ENCODE measurements at regions not wholly inside any gene's neighbourhood (a gene's known extent, or its start where the extent isn't known, plus 50 kb on each side); places are given as distances from the start of the nearest gene placed in this dataset.

- Mint-ChIP-seq H3K27ac (no peak overlapping the region), H3K27me3 (peaks cover 9% of the 10 kb centered on the region)
Measured at GRCh38 chr16:86432048-86432447, 78.3 kb upstream of the FOXF1 start.

GRCh38 chr16:86432691-86433090 is 77.6 kb upstream of the FOXF1 start:
- Mint-ChIP-seq H3K4me1 (no peaks in the 10 kb centered on the region), H3K27ac (no peak overlapping the region), H3K9me3 (no peaks in the 10 kb centered on the region), H3K4me3 (no peak overlapping the region), H3K27me3 (peaks cover 9% of the 10 kb centered on the region)
- ATAC-seq (no peak), DNase-seq (no peak)

More at GRCh38 chr16:86432048-86432447, 78.3 kb upstream of the FOXF1 start:
- Mint-ChIP-seq H3K9me3 (no peaks in the 10 kb centered on the region), H3K4me1 (no peaks in the 10 kb centered on the region), H3K4me3 (no peak overlapping the region)
- ATAC-seq (no peak), DNase-seq (no peak)

GRCh38 chr16:86436466-86437185 is 73.7 kb upstream of the FOXF1 start:
- Mint-ChIP-seq H3K9me3 (no peaks in the 10 kb centered on the region), H3K27me3 (peaks cover 9% of the 10 kb centered on the region), H3K4me1 (no peaks in the 10 kb centered on the region), H3K4me3 (no peak overlapping the region), H3K27ac (no peak overlapping the region)
- no peak for ATAC-seq
- DNase-seq: no peak

GRCh38 chr16:86437348-86437747 is 73.0 kb upstream of the FOXF1 start:
- Mint-ChIP-seq H3K27me3 (peaks cover 9% of the 10 kb centered on the region), H3K4me3 (no peak overlapping the region), H3K4me1 (no peaks in the 10 kb centered on the region), H3K9me3 (no peaks in the 10 kb centered on the region), H3K27ac (no peak overlapping the region)
- ATAC-seq (no peak), DNase-seq (no peak)

GRCh38 chr16:86442703-86443102 is 67.6 kb upstream of the FOXF1 start:
- Mint-ChIP-seq H3K4me3 (no peak overlapping the region), H3K27me3 (peaks cover 12% of the 10 kb centered on the region), H3K4me1 (no peaks in the 10 kb centered on the region), H3K27ac (no peak overlapping the region), H3K9me3 (no peaks in the 10 kb centered on the region)
- no peak for DNase-seq
- no peak for ATAC-seq

- peaks cover 12% of the 10 kb centered on the region for H3K27me3 Mint-ChIP-seq
- no peaks in the 10 kb centered on the region for H3K4me1 Mint-ChIP-seq
- H3K9me3 Mint-ChIP-seq: no peaks in the 10 kb centered on the region
- DNase-seq (no peak), ATAC-seq (no peak)
- H3K4me3 Mint-ChIP-seq: no peak overlapping the region
- no peak overlapping the region for H3K27ac Mint-ChIP-seq
Measured at GRCh38 chr16:86443508-86444147, 66.7 kb upstream of the FOXF1 start.

- Mint-ChIP-seq H3K9me3 (no peaks in the 10 kb centered on the region), H3K4me3 (peak overlapping the region in 1 of 2 donors; percentile 7), H3K27ac (no peak overlapping the region), H3K27me3 (peaks cover 13% of the 10 kb centered on the region), H3K4me1 (peaks cover 1% of the 10 kb centered on the region)
- DNase-seq: no peak
- no peak for ATAC-seq
Measured at GRCh38 chr16:86444261-86444660, 66.1 kb upstream of the FOXF1 start.

GRCh38 chr16:86444661-86445060 is 65.7 kb upstream of the FOXF1 start:
- Mint-ChIP-seq H3K4me3 (no peak overlapping the region), H3K9me3 (no peaks in the 10 kb centered on the region), H3K4me1 (peaks cover 5% of the 10 kb centered on the region), H3K27ac (no peak overlapping the region), H3K27me3 (peaks cover 17% of the 10 kb centered on the region)
- ATAC-seq (no peak), DNase-seq (no peak)

- ATAC-seq (no peak), DNase-seq (no peak)
- no peak overlapping the region for H3K4me3 Mint-ChIP-seq
- H3K27me3 Mint-ChIP-seq: peaks cover 26% of the 10 kb centered on the region
- no peak overlapping the region for H3K27ac Mint-ChIP-seq
- peaks cover 8% of the 10 kb centered on the region for H3K4me1 Mint-ChIP-seq
- peaks cover 0 to 8% of the 10 kb centered on the region in 2 donors for H3K9me3 Mint-ChIP-seq
Measured at GRCh38 chr16:86446279-86446678, 64.0 kb upstream of the FOXF1 start.

- ATAC-seq (no peak), DNase-seq (no peak)
Measured at GRCh38 chr16:86447228-86447627, 63.1 kb upstream of the FOXF1 start.

GRCh38 chr16:86448306-86448890 is 61.9 kb upstream of the FOXF1 start:
- Mint-ChIP-seq H3K27ac (no peak overlapping the region), H3K27me3 (peaks cover 26% of the 10 kb centered on the region), H3K9me3 (peaks cover 0 to 9% of the 10 kb centered on the region in 2 donors), H3K4me1 (peaks cover 8% of the 10 kb centered on the region), H3K4me3 (no peak overlapping the region)
- DNase-seq (no peak), ATAC-seq (no peak)

More at GRCh38 chr16:86447228-86447627, 63.1 kb upstream of the FOXF1 start:
- Mint-ChIP-seq H3K9me3 (peaks cover 0 to 9% of the 10 kb centered on the region in 2 donors), H3K4me1 (peaks cover 8% of the 10 kb centered on the region), H3K27ac (no peak overlapping the region), H3K4me3 (no peak overlapping the region), H3K27me3 (peaks cover 26% of the 10 kb centered on the region)

- no peak overlapping the region for H3K4me3 Mint-ChIP-seq
- ATAC-seq (no peak), DNase-seq (no peak)
- H3K9me3 Mint-ChIP-seq: peaks cover 0 to 9% of the 10 kb centered on the region in 2 donors
- peaks cover 8% of the 10 kb centered on the region for H3K4me1 Mint-ChIP-seq
- no peak overlapping the region for H3K27ac Mint-ChIP-seq
- H3K27me3 Mint-ChIP-seq: peaks cover 26% of the 10 kb centered on the region
Measured at GRCh38 chr16:86449446-86450095, 60.8 kb upstream of the FOXF1 start.

- Mint-ChIP-seq H3K27ac (peak overlapping the region in 1 of 2 donors; percentile 20), H3K27me3 (peaks cover 26% of the 10 kb centered on the region), H3K9me3 (peaks cover 0 to 9% of the 10 kb centered on the region in 2 donors), H3K4me3 (no peak overlapping the region), H3K4me1 (peaks cover 8% of the 10 kb centered on the region)
- no peak for DNase-seq
- no peak for ATAC-seq
Measured at GRCh38 chr16:86450691-86451090, 59.6 kb upstream of the FOXF1 start.

GRCh38 chr16:86452451-86452850 is 57.9 kb upstream of the FOXF1 start:
- Mint-ChIP-seq H3K9me3 (peaks cover 0 to 9% of the 10 kb centered on the region in 2 donors), H3K4me3 (no peak overlapping the region), H3K27ac (no peak overlapping the region), H3K4me1 (peaks cover 8% of the 10 kb centered on the region), H3K27me3 (peaks cover 14% of the 10 kb centered on the region)
- DNase-seq (no peak), ATAC-seq (no peak)

- Mint-ChIP-seq H3K27me3 (peaks cover 31% of the 10 kb centered on the region), H3K9me3 (peaks cover 0 to 13% of the 10 kb centered on the region in 2 donors), H3K4me3 (no peak overlapping the region), H3K4me1 (no peaks in the 10 kb centered on the region), H3K27ac (no peak overlapping the region)
- DNase-seq (no peak), ATAC-seq (no peak)
Measured at GRCh38 chr16:86455116-86455515, 55.2 kb upstream of the FOXF1 start.

GRCh38 chr16:86455640-86456039 is 54.7 kb upstream of the FOXF1 start:
- Mint-ChIP-seq H3K4me3 (no peak overlapping the region), H3K27me3 (peaks cover 29% of the 10 kb centered on the region), H3K9me3 (peaks cover 5 to 16% of the 10 kb centered on the region in 2 donors), H3K27ac (no peak overlapping the region), H3K4me1 (no peaks in the 10 kb centered on the region)
- DNase-seq (no peak), ATAC-seq (no peak)
